OCI-LY3 (cell line): ENCODE measurements at regions not wholly inside any gene's neighbourhood (a gene's known extent, or its start where the extent isn't known, plus 50 kb on each side); places are given as distances from the start of the nearest gene placed in this dataset.

Source experiments
- CTCF ChIP-seq: fragments of 200-600, 300-600 bp; sonication (generic); IDR thresholded peaks from 2 replicates; pipeline ENCODE4 v1.5.1; 2014; ENCODE audit warnings: antibody characterized with exemption, low read length, low read depth
- EZH2phosphoT487 ChIP-seq: fragments of 200-600 bp; shearing (Covaris generic); IDR thresholded peaks from 2 replicates; pipeline ENCODE4 v1.6.1; 2018; ENCODE audit warnings: antibody characterized with exemption, mixed run types, low read depth

- no peak for TF ChIP-seq CTCF
- no peak for TF ChIP-seq EZH2phosphoT487
These were observed 591.4 kb downstream of the TMEM114 start for GRCh38 chr16:7998789-7999453.
